ENCODE measurements at regions not wholly inside any gene's neighbourhood (a gene's known extent, or its start where the extent isn't known, plus 50 kb on each side); places are given as distances from the start of the nearest gene placed in this dataset.

DNA sequence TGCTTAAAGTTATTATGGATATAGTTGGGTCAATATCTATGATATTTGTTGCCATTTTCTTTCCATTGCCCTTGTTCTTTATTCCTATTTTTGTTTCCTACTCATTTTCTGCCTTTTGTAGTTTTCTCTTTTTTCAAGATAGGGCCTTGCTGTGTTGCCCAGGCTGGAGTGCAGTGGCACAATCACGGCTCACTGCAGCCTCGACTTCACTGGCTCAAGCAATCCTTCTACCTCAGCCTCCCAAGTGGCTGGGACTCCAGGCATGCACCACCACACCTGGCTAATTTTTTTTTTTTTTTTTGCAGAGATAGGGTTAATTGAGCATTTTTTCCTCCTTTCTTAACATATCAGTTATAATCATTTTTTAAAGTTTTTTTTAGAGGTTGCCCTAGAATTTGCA lies 92.7 kb downstream of the TOMM20 start:
- Mint-ChIP-seq H3K36me3 (ENCODE audit: insufficient read depth in 1 of 3, low read depth in 3 of 3) (peaks cover 0 to 23% (median 2%) of the 10 kb centered on the region in 3 experiments; a peak in 3 of 7 replicates), H3K4me1 (no peaks in the 10 kb centered on the region), H3K27me3 (ENCODE audit: low read depth) (no peaks in the 10 kb centered on the region), H3K4me3 (no peak overlapping the region), H3K27ac (no peak overlapping the region), H3K9me3 (peaks cover 15 to 16% of the 10 kb centered on the region in 2 experiments)
- Histone ChIP-seq H2BK120ac (ENCODE audit: low read depth, low read length, poor library complexity, severe bottlenecking) (no peak overlapping the region), H3K27ac (ENCODE audit: insufficient read length, low read depth, low read length) (no peak overlapping the region), H2BK12ac (ENCODE audit: insufficient read length, low read depth, low read length) (no peak overlapping the region), H3K23me2 (ENCODE audit: insufficient read length, low read depth, low read length, poor library complexity, severe bottlenecking) (no peaks in the 10 kb centered on the region), H3K56ac (ENCODE audit: insufficient read length, low read depth, low read length) (no peak overlapping the region), H3K79me1 (ENCODE audit: insufficient read depth, low read depth, low read length, poor library complexity, severe bottlenecking) (no peaks in the 10 kb centered on the region), H3K4me1 (ENCODE audit: insufficient read depth, low read length) (no peaks in the 10 kb centered on the region), H3K9me3 (ENCODE audit: control insufficient read depth, low read depth, low read length) (no peaks in the 10 kb centered on the region), H3K18ac (ENCODE audit: insufficient read length, low read depth, low read length) (no peak overlapping the region), H2BK20ac (ENCODE audit: low read depth, low read length, poor library complexity, severe bottlenecking) (no peak overlapping the region), H2AFZ (ENCODE audit: low read length) (no peak overlapping the region), H2BK5ac (ENCODE audit: insufficient read length, low read length) (no peak overlapping the region), H4K91ac (ENCODE audit: insufficient read length, low read depth, low read length) (no peak overlapping the region), H3K79me2 (ENCODE audit: insufficient read depth, low read length) (no peaks in the 10 kb centered on the region), H3T11ph (ENCODE audit: low read length) (no peak overlapping the region), H4K5ac (ENCODE audit: insufficient read length, low read depth, low read length) (no peak overlapping the region), H2BK15ac (ENCODE audit: low read depth, low read length) (no peak overlapping the region), H3K4me2 (ENCODE audit: insufficient read depth, insufficient read length, low read length) (no peak overlapping the region), H4K8ac (replicated peaks; ENCODE audit: insufficient read length, low read depth, low read length) (no peak overlapping the region), H4K20me1 (ENCODE audit: control insufficient read depth, insufficient read depth, insufficient read length) (no peaks in the 10 kb centered on the region), H3K27me3 (ENCODE audit: insufficient read depth, low read length) (no peaks in the 10 kb centered on the region), H3K9ac (ENCODE audit: extremely low read depth, insufficient read length, low read length) (no peak overlapping the region), H3K4ac (ENCODE audit: low read depth, low read length) (no peak overlapping the region), H3K14ac (ENCODE audit: insufficient read depth, low read length) (no peak overlapping the region), H3K23ac (ENCODE audit: insufficient read length, low read depth, low read length) (no peak overlapping the region), H2AK5ac (ENCODE audit: insufficient read length, low read length) (no peak overlapping the region)
- DNase-seq: no peak
- WGBS (ENCODE audit: extremely low coverage, insufficient read length, low lambda C conversion rate): no CpG with 5 or more reads among the region's 2 CpGs
- TF ChIP-seq, protein P1, sequence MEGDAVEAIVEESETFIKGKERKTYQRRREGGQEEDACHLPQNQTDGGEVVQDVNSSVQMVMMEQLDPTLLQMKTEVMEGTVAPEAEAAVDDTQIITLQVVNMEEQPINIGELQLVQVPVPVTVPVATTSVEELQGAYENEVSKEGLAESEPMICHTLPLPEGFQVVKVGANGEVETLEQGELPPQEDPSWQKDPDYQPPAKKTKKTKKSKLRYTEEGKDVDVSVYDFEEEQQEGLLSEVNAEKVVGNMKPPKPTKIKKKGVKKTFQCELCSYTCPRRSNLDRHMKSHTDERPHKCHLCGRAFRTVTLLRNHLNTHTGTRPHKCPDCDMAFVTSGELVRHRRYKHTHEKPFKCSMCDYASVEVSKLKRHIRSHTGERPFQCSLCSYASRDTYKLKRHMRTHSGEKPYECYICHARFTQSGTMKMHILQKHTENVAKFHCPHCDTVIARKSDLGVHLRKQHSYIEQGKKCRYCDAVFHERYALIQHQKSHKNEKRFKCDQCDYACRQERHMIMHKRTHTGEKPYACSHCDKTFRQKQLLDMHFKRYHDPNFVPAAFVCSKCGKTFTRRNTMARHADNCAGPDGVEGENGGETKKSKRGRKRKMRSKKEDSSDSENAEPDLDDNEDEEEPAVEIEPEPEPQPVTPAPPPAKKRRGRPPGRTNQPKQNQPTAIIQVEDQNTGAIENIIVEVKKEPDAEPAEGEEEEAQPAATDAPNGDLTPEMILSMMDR (conservative IDR thresholded peaks at IDR 0.05): no peak

Data from H9 (cell line).